AG10803 (cell line): ENCODE measurements at regions not wholly inside any gene's neighbourhood (a gene's known extent, or its start where the extent isn't known, plus 50 kb on each side); places are given as distances from the start of the nearest gene placed in this dataset.
A peak's percentile ranks its signal among the peaks of the same experiment; 100 is the strongest.
"Not testable (repeated sequence)": the region's sequence is repeated elsewhere in the genome, so short reads cannot be mapped to it uniquely, and the experiment has no call there.

ENCODE experiments used
- DNase-seq: peaks from one replicate; pipeline ENCODE4 v3.0.0; 2010; ENCODE audit warnings: low read depth
- H3K4me3 ChIP-seq: 2 replicates; pipeline ENCODE4 v1.5.1; 2011; ENCODE audit warnings: mild to moderate bottlenecking, low read length, control low read depth
- CTCF ChIP-seq: conservative IDR thresholded peaks from 2 replicates; pipeline ENCODE4 v1.5.1; 2011; ENCODE audit warnings: mild to moderate bottlenecking, low read length, control low read depth, inconsistent platforms

GRCh38 chrX:3442691-3443090, 96.2 kb upstream of the MXRA5 start:
- no peak for TF ChIP-seq CTCF
- DNase-seq, result no peak
- H3K4me3 ChIP-seq, result no peak overlapping the region

- H3K4me3 ChIP-seq, result no peak overlapping the region
- TF ChIP-seq CTCF, result no peak
- DNase-seq, result no peak
Observed at GRCh38 chrX:3440981-3441380, 94.5 kb upstream of the MXRA5 start.

GRCh38 chrX:3435916-3436315, 89.5 kb upstream of the MXRA5 start:
- DNase-seq, H3K4me3 ChIP-seq: not testable (repeated sequence)

- no peak overlapping the region for H3K4me3 ChIP-seq
- DNase-seq, result no peak
- TF ChIP-seq CTCF, result no peak
Observed at GRCh38 chrX:3435057-3435456, 88.6 kb upstream of the MXRA5 start.

GRCh38 chrX:3428792-3429191, 82.3 kb upstream of the MXRA5 start:
- no peak overlapping the region for H3K4me3 ChIP-seq
- TF ChIP-seq CTCF, result no peak
- DNase-seq, result peak; percentile 55

GRCh38 chrX:3426552-3426951, 80.1 kb upstream of the MXRA5 start:
- no peak overlapping the region for H3K4me3 ChIP-seq
- no peak for DNase-seq
- TF ChIP-seq CTCF, result no peak

- DNase-seq, result no peak
- TF ChIP-seq CTCF, result no peak
Observed at GRCh38 chrX:3425031-3425430, 78.6 kb upstream of the MXRA5 start.

GRCh38 chrX:3420316-3420715, 73.9 kb upstream of the MXRA5 start:
- TF ChIP-seq CTCF, result no peak
- H3K4me3 ChIP-seq, result no peak overlapping the region
- DNase-seq, result no peak

More at GRCh38 chrX:3425031-3425430, 78.6 kb upstream of the MXRA5 start:
- no peak overlapping the region for H3K4me3 ChIP-seq
